ENCODE measurements at regions not wholly inside any gene's neighbourhood (a gene's known extent, or its start where the extent isn't known, plus 50 kb on each side); places are given as distances from the start of the nearest gene placed in this dataset.

GRCh38 chr1:234735916-234736315, 125.9 kb upstream of the IRF2BP2 start:
- no peak for TF ChIP-seq CTCF (IDR thresholded peaks at IDR 0.05; ENCODE audit: low read depth, low read length, missing control alignments)
- Histone ChIP-seq H3K27ac (no peak overlapping the region), H3K36me3 (replicated peaks) (no peaks in the 10 kb centered on the region), H3K4me3 (ENCODE audit: low read depth, low read length) (no peak overlapping the region), H3K27me3 (replicated peaks) (no peaks in the 10 kb centered on the region)
- no peak for DNase-seq
- in situ Hi-C loops (cut with HindIII; ENCODE audit: low pct_ligation_motif_present, low sequenced_read_pairs) = loop anchor here (25.0 kb wide), 2 partner anchors 101 to 226 kb away; no protein-coding TSS in a partner anchor

- H3K36me3 ChIP-seq (replicated peaks) = no peaks in the 10 kb centered on the region
- no peak overlapping the region for H3K4me3 ChIP-seq (ENCODE audit: low read depth, low read length)
- no peak overlapping the region for H3K27ac ChIP-seq
- no peak for TF ChIP-seq CTCF (IDR thresholded peaks at IDR 0.05; ENCODE audit: low read depth, low read length, missing control alignments)
- DNase-seq = no peak
- H3K27me3 ChIP-seq (replicated peaks) = no peaks in the 10 kb centered on the region
- in situ Hi-C loops (cut with HindIII; ENCODE audit: low pct_ligation_motif_present, low sequenced_read_pairs) = loop anchor here (25.0 kb wide), 2 partner anchors 102 to 227 kb away; no protein-coding TSS in a partner anchor
Observed at GRCh38 chr1:234735476-234735875, 125.5 kb upstream of the IRF2BP2 start.

- Histone ChIP-seq H3K4me3 (ENCODE audit: low read depth, low read length) (no peak overlapping the region), H3K36me3 (replicated peaks) (no peaks in the 10 kb centered on the region), H3K27ac (no peak overlapping the region), H3K27me3 (replicated peaks) (no peaks in the 10 kb centered on the region)
- DNase-seq = no peak
- no peak for TF ChIP-seq CTCF (IDR thresholded peaks at IDR 0.05; ENCODE audit: low read depth, low read length, missing control alignments)
- in situ Hi-C loops (cut with HindIII; ENCODE audit: low pct_ligation_motif_present, low sequenced_read_pairs) = loop anchor here (25.0 kb wide), 2 partner anchors 102 to 227 kb away; no protein-coding TSS in a partner anchor
Observed at GRCh38 chr1:234734869-234735268, 124.9 kb upstream of the IRF2BP2 start.

GRCh38 chr1:234734412-234734835, 124.4 kb upstream of the IRF2BP2 start:
- H3K4me3 ChIP-seq (ENCODE audit: low read depth, low read length) = no peak overlapping the region
- TF ChIP-seq CTCF (IDR thresholded peaks at IDR 0.05; ENCODE audit: low read depth, low read length, missing control alignments) = no peak
- in situ Hi-C loops (cut with HindIII; ENCODE audit: low pct_ligation_motif_present, low sequenced_read_pairs) = loop anchor here (25.0 kb wide), 2 partner anchors 103 to 228 kb away; no protein-coding TSS in a partner anchor
- H3K27ac ChIP-seq = no peak overlapping the region
- H3K36me3 ChIP-seq (replicated peaks) = no peaks in the 10 kb centered on the region
- DNase-seq = no peak
- no peaks in the 10 kb centered on the region for H3K27me3 ChIP-seq (replicated peaks)

GRCh38 chr1:234733427-234733826, 123.4 kb upstream of the IRF2BP2 start:
- in situ Hi-C loops (cut with HindIII; ENCODE audit: low pct_ligation_motif_present, low sequenced_read_pairs) = loop anchor here (25.0 kb wide), 2 partner anchors 104 to 229 kb away; no protein-coding TSS in a partner anchor
- no peak overlapping the region for H3K4me3 ChIP-seq (ENCODE audit: low read depth, low read length)
- no peak for TF ChIP-seq CTCF (IDR thresholded peaks at IDR 0.05; ENCODE audit: low read depth, low read length, missing control alignments)
- no peaks in the 10 kb centered on the region for H3K27me3 ChIP-seq (replicated peaks)
- no peak for DNase-seq
- no peaks in the 10 kb centered on the region for H3K36me3 ChIP-seq (replicated peaks)
- H3K27ac ChIP-seq = no peak overlapping the region

All from brain microvascular endothelial cell (primary cell).